ENCODE measurements at regions not wholly inside any gene's neighbourhood (a gene's known extent, or its start where the extent isn't known, plus 50 kb on each side); places are given as distances from the start of the nearest gene placed in this dataset.

DNA sequence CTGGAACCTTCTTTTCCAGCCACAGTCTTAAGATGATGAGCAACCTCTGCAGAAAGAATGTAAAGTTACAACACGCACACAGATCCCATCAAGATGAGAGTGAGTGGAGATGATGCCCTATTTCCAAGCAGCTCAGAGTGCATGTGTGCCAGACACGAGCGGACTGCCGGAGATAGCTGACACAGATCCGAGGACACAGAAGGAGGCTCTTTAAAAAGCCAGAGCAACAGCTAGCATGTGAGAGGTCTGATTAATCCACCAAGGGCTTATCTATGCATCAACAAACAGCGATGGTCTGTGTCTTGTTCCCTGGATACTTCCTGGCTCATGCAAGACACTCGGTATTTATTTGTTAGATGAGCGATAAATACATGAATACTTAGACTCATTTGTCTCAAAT, 128.6 kb upstream of the DLG1 start:
- Histone ChIP-seq H3K9me2 (replicated peaks; ENCODE audit: insufficient read depth) (no peaks in the 10 kb centered on the region), H4K20me1 (ENCODE audit: insufficient read depth, poor library complexity, severe bottlenecking) (no peaks in the 10 kb centered on the region), H2AFZ (no peak overlapping the region), H3K27ac (peak overlapping the region; percentile 83), H3K4me1 (ENCODE audit: insufficient read depth) (peaks cover 41% of the 10 kb centered on the region), H3K4me3 (no peak overlapping the region), H3K27me3 (no peaks in the 10 kb centered on the region), H3K4me2 (no peak overlapping the region), H3K9me3 (ENCODE audit: low read depth) (no peaks in the 10 kb centered on the region), H3K79me2 (no peaks in the 10 kb centered on the region), H3K36me3 (replicated peaks; ENCODE audit: insufficient read depth, low read depth) (no peaks in the 10 kb centered on the region)
- 52% methylated on average over 8 of the region's 8 CpGs for WGBS (ENCODE audit: low lambda C conversion rate, missing lambda C conversion rate)
- DNase-seq (ENCODE audit: low spot score): peak; percentile 72
- TF ChIP-seq EZH2 (IDR thresholded peaks at IDR 0.05; ENCODE audit: borderline replicate concordance): no peak
- TF ChIP-seq CTCF (IDR thresholded peaks at IDR 0.05; ENCODE audit: poor library complexity): no peak
- no peak for TF ChIP-seq EZH2phosphoT487 (IDR thresholded peaks at IDR 0.05; ENCODE audit: low read depth, severe bottlenecking, unreplicated experiment)

DNA sequence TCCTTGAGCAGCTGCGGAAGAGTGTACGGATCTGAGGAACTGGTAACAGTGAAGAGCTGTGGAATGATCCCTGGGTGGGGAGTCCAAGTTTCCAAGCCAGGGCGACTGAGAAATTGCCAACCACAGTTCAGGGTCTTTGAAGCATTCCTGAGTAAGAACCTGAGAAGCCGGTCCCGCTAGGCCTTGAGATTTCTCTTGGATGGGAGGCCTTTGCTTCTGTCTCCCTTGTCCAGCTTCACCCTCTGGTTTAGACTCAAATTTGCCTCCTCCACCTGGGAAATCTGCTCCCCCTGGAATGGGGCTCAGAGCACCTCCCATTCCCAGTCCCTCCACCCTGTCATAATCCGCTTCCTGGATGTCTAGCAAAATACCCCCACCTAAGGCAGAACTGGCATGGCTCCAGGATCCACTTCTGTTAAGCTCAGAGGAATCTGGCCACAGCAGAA, 127.7 kb upstream of the DLG1 start:
- no peaks in the 10 kb centered on the region for H3K79me2 ChIP-seq
- no peak for TF ChIP-seq EZH2 (IDR thresholded peaks at IDR 0.05; ENCODE audit: borderline replicate concordance)
- no peak for TF ChIP-seq CTCF (IDR thresholded peaks at IDR 0.05; ENCODE audit: poor library complexity)
- TF ChIP-seq EZH2phosphoT487 (IDR thresholded peaks at IDR 0.05; ENCODE audit: low read depth, severe bottlenecking, unreplicated experiment): no peak
- WGBS (ENCODE audit: low lambda C conversion rate, missing lambda C conversion rate): 73% methylated on average over 6 of the region's 6 CpGs
- DNase-seq (ENCODE audit: low spot score): peak; percentile 49
- no peaks in the 10 kb centered on the region for H3K9me2 ChIP-seq (replicated peaks; ENCODE audit: insufficient read depth)
- H3K36me3 ChIP-seq (replicated peaks; ENCODE audit: insufficient read depth, low read depth): no peaks in the 10 kb centered on the region
- no peak overlapping the region for H2AFZ ChIP-seq
- H3K4me2 ChIP-seq: no peak overlapping the region
- H4K20me1 ChIP-seq (ENCODE audit: insufficient read depth, poor library complexity, severe bottlenecking): no peaks in the 10 kb centered on the region
- no peaks in the 10 kb centered on the region for H3K27me3 ChIP-seq
- H3K4me3 ChIP-seq: no peak overlapping the region
- peak overlapping the region; percentile 79 for H3K27ac ChIP-seq
- H3K4me1 ChIP-seq (ENCODE audit: insufficient read depth): peaks cover 43% of the 10 kb centered on the region
- H3K9me3 ChIP-seq (ENCODE audit: low read depth): no peaks in the 10 kb centered on the region

- TF ChIP-seq CTCF (IDR thresholded peaks at IDR 0.05; ENCODE audit: poor library complexity) (no peak), EZH2 (IDR thresholded peaks at IDR 0.05; ENCODE audit: borderline replicate concordance) (no peak), EZH2phosphoT487 (IDR thresholded peaks at IDR 0.05; ENCODE audit: low read depth, severe bottlenecking, unreplicated experiment) (no peak)
- H3K4me1 ChIP-seq (ENCODE audit: insufficient read depth): peaks cover 40% of the 10 kb centered on the region
- H3K27ac ChIP-seq: peak overlapping the region; percentile 79
- WGBS (ENCODE audit: low lambda C conversion rate, missing lambda C conversion rate): 85% methylated on average over 14 of the region's 14 CpGs
- no peaks in the 10 kb centered on the region for H3K36me3 ChIP-seq (replicated peaks; ENCODE audit: insufficient read depth, low read depth)
- no peaks in the 10 kb centered on the region for H3K9me3 ChIP-seq (ENCODE audit: low read depth)
- H3K4me2 ChIP-seq: no peak overlapping the region
- no peak for DNase-seq (ENCODE audit: low spot score)
- no peak overlapping the region for H3K4me3 ChIP-seq
- H3K79me2 ChIP-seq: no peaks in the 10 kb centered on the region
- H3K9me2 ChIP-seq (replicated peaks; ENCODE audit: insufficient read depth): no peaks in the 10 kb centered on the region
- H4K20me1 ChIP-seq (ENCODE audit: insufficient read depth, poor library complexity, severe bottlenecking): no peaks in the 10 kb centered on the region
- H2AFZ ChIP-seq: no peak overlapping the region
- H3K27me3 ChIP-seq: no peaks in the 10 kb centered on the region
These were observed 127.2 kb upstream of the DLG1 start for GRCh38 chr3:197425485-197426120.

All from hepatocyte (in vitro differentiated cells).